ENCODE measurements at regions not wholly inside any gene's neighbourhood (a gene's known extent, or its start where the extent isn't known, plus 50 kb on each side); places are given as distances from the start of the nearest gene placed in this dataset.

GRCh38 chr10:121369616-121370015, 228.6 kb downstream of the FGFR2 start:
- Mint-ChIP-seq H3K27ac (peak overlapping the region in 1 of 3 experiments; percentile 25), H3K27me3 (ENCODE audit: low read depth) (peaks cover 8% of the 10 kb centered on the region), H3K4me3 (no peak overlapping the region), H3K9me3 (no peaks in the 10 kb centered on the region), H3K36me3 (ENCODE audit: low read depth) (no peaks in the 10 kb centered on the region), H3K4me1 (peaks cover 20% of the 10 kb centered on the region)
- no peak for TF ChIP-seq CTCF (IDR thresholded peaks at IDR 0.05; ENCODE audit: unreplicated experiment in 3 of 3)

DNA sequence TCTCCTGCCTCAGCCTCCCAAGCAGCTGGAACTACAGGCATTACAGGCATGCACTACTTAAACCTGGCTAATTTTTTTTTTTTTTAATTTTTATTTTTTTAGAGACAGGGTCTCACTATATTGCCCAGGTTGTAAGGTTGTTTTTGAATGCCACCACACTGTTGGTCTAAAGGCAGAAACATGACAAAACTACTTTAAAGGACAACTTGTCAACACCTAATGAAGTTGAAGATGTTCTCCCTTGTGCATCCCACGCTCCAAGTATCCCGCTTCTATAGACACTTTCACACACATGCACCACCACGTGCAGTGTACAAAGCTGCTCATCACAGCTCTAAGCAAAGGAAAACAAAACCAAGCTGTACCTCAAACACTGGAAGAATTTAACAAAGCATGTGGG, 226.4 kb downstream of the FGFR2 start:
- Mint-ChIP-seq H3K9me3 (no peaks in the 10 kb centered on the region), H3K27me3 (ENCODE audit: low read depth) (peaks cover 8% of the 10 kb centered on the region), H3K4me3 (no peak overlapping the region), H3K27ac (no peak overlapping the region), H3K4me1 (peaks cover 20% of the 10 kb centered on the region), H3K36me3 (ENCODE audit: low read depth) (no peaks in the 10 kb centered on the region)
- no peak for TF ChIP-seq CTCF (IDR thresholded peaks at IDR 0.05; ENCODE audit: unreplicated experiment in 3 of 3)

DNA sequence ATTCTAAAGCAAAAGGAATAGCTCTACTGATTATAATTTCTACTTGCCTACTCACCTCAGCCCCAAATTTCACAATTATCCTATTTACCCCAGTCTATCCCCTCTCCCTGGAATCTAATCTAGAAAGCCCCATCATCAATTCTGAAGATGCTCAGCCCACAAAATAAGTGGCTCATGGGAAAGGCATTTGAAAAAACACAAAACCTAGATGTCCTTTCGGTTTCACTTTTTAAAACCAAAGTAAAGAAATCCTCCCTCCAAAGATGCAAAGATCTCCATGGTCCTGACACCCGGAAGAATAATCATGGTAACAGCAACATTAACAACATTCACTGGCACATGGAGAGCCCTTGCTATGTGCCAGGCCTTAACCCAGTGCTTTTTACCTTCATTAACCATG, 224.8 kb downstream of the FGFR2 start:
- TF ChIP-seq CTCF (IDR thresholded peaks at IDR 0.05; ENCODE audit: unreplicated experiment in 3 of 3) = no peak
- H3K4me3 Mint-ChIP-seq = no peak overlapping the region
- H3K27ac Mint-ChIP-seq = no peak overlapping the region
- H3K36me3 Mint-ChIP-seq (ENCODE audit: low read depth) = no peaks in the 10 kb centered on the region
- H3K27me3 Mint-ChIP-seq (ENCODE audit: low read depth) = peaks cover 5% of the 10 kb centered on the region
- H3K4me1 Mint-ChIP-seq = peaks cover 15% of the 10 kb centered on the region
- H3K9me3 Mint-ChIP-seq = no peaks in the 10 kb centered on the region

GRCh38 chr10:121374121-121374520, 224.1 kb downstream of the FGFR2 start:
- no peaks in the 10 kb centered on the region for H3K9me3 Mint-ChIP-seq

DNA sequence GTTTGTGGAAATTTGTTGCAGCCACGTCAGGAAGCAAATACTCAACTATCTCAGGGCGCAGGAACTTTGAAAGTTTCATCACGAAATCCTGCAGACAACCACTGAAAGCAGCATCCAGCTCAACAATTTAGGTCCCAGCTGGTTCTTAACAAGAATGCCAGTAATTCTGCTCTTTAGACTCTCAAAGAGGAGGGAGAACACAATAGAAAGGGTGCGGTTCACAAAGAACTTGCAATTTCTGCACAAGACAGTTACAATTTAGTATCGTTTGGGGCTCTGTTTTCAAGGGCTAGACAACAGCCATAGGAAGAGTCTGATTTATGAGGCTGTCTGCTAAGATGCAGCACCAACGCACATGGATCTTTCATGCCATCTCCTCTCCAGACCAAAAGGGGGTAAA, 223.1 kb downstream of the FGFR2 start:
- H3K9me3 Mint-ChIP-seq = no peaks in the 10 kb centered on the region
- H3K36me3 Mint-ChIP-seq (ENCODE audit: low read depth) = no peaks in the 10 kb centered on the region
- TF ChIP-seq CTCF (IDR thresholded peaks at IDR 0.05; ENCODE audit: unreplicated experiment in 3 of 3) = no peak
- H3K4me3 Mint-ChIP-seq = no peak overlapping the region
- peaks cover 6% of the 10 kb centered on the region for H3K4me1 Mint-ChIP-seq
- peaks cover 5% of the 10 kb centered on the region for H3K27me3 Mint-ChIP-seq (ENCODE audit: low read depth)
- H3K27ac Mint-ChIP-seq = peak overlapping the region in 1 of 3 experiments; percentile 22

More at GRCh38 chr10:121374121-121374520, 224.1 kb downstream of the FGFR2 start:
- Mint-ChIP-seq H3K36me3 (ENCODE audit: low read depth) (no peaks in the 10 kb centered on the region), H3K27ac (no peak overlapping the region), H3K4me3 (no peak overlapping the region), H3K4me1 (peaks cover 13% of the 10 kb centered on the region), H3K27me3 (ENCODE audit: low read depth) (peaks cover 5% of the 10 kb centered on the region)
- no peak for TF ChIP-seq CTCF (IDR thresholded peaks at IDR 0.05; ENCODE audit: unreplicated experiment in 3 of 3)

GRCh38 chr10:121378251-121378801, 219.9 kb downstream of the FGFR2 start:
- Mint-ChIP-seq H3K36me3 (ENCODE audit: low read depth) (no peaks in the 10 kb centered on the region), H3K27ac (peak overlapping the region in 1 of 3 experiments; percentile 66), H3K4me1 (peaks cover 6% of the 10 kb centered on the region), H3K27me3 (ENCODE audit: low read depth) (no peaks in the 10 kb centered on the region), H3K9me3 (peaks cover 12% of the 10 kb centered on the region), H3K4me3 (no peak overlapping the region)
- TF ChIP-seq CTCF (IDR thresholded peaks at IDR 0.05; ENCODE audit: unreplicated experiment in 3 of 3) = no peak

All from nephron (organoid).